ENCODE measurements at regions not wholly inside any gene's neighbourhood (a gene's known extent, or its start where the extent isn't known, plus 50 kb on each side); places are given as distances from the start of the nearest gene placed in this dataset.

DNA sequence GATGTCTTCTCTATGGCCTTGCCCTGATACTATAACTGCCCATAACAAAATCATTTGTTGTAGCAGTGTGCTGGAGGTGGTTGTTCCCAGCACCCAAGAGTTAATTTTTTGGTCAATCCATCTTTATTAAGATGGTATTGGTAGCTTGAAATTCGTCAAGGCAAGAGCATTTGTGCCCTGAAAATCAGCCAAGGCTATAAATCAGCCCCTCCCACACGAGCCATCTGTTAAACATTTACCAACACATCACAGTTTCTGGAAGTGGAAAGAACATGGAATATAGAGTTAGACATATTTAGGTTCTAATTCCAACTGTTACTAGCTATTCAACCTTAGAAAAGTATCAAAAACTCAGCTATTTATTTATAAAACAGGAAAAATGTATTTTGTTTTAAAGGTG, 888.4 kb upstream of the GJE1 start:
- TF ChIP-seq, protein P1, sequence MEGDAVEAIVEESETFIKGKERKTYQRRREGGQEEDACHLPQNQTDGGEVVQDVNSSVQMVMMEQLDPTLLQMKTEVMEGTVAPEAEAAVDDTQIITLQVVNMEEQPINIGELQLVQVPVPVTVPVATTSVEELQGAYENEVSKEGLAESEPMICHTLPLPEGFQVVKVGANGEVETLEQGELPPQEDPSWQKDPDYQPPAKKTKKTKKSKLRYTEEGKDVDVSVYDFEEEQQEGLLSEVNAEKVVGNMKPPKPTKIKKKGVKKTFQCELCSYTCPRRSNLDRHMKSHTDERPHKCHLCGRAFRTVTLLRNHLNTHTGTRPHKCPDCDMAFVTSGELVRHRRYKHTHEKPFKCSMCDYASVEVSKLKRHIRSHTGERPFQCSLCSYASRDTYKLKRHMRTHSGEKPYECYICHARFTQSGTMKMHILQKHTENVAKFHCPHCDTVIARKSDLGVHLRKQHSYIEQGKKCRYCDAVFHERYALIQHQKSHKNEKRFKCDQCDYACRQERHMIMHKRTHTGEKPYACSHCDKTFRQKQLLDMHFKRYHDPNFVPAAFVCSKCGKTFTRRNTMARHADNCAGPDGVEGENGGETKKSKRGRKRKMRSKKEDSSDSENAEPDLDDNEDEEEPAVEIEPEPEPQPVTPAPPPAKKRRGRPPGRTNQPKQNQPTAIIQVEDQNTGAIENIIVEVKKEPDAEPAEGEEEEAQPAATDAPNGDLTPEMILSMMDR (IDR thresholded peaks at IDR 0.05), result no peak
- no peak for TF ChIP-seq ZFX (IDR thresholded peaks at IDR 0.05; ENCODE audit: borderline replicate concordance)
- H3K27ac ChIP-seq, result no peak overlapping the region

DNA sequence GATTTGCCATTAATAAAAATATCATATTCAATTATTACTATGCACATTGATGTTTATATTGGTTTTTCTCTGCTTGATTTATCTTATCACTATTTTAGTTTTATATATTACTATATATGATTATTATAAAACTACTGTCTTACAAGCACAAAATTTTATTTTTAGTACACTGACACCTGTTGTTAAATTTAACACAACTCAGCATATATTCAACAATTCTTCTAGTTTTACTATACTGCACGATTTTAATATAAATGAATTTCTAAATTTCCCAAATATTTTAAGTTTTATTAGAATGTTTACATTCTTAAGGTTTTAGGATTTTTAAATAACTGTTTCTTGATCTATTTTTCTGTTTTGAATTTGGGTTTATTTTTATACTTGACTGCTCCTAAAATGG, 889.8 kb upstream of the GJE1 start:
- TF ChIP-seq, protein P1 (IDR thresholded peaks at IDR 0.05), result no peak
- no peak for TF ChIP-seq ZFX (IDR thresholded peaks at IDR 0.05; ENCODE audit: borderline replicate concordance)
- H3K27ac ChIP-seq, result no peak overlapping the region

DNA sequence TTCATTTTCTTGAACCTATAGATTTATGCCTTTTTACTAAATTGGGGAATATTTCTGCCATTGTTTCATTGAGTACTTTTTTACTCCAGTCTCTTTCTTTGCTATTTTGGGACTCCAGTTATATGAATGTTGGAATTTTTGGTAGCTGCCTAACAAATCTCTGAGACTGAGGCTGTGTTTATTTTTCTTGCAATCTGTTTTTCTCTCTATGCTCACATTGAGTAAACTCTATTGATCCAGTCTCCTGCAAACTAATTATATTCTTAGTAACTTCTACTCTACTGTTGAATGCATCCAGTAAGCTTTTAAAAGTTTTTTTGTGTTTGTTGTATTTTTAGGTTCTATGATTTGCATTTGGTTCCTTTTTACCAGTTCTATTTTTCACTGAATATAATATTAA, 903.4 kb upstream of the GJE1 start:
- TF ChIP-seq, protein P1 (IDR thresholded peaks at IDR 0.05), result no peak
- no peak for TF ChIP-seq ZFX (IDR thresholded peaks at IDR 0.05; ENCODE audit: borderline replicate concordance)
- H3K27ac ChIP-seq, result no peak overlapping the region

DNA sequence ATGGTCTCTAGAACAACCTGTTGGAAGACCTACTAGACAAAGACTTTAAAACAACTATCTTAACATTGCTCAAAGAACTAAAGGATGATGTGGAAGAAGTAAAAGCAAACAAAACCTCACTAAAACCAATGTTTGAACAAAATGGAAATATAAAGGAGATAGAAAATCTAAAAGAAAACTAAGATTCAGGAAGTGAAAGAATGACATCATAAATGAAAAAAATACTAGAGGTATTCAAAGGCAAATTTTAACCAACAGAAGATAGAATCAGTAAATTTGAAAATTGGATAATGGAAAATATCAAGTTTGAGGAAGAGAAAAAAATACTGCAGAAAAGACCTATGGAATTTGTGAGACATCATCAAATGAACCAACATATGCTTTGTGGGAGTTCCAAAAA, 914.1 kb upstream of the GJE1 start:
- TF ChIP-seq, protein P1 (IDR thresholded peaks at IDR 0.05), result no peak
- TF ChIP-seq ZFX (IDR thresholded peaks at IDR 0.05; ENCODE audit: borderline replicate concordance), result no peak
- no peak overlapping the region for H3K27ac ChIP-seq

DNA sequence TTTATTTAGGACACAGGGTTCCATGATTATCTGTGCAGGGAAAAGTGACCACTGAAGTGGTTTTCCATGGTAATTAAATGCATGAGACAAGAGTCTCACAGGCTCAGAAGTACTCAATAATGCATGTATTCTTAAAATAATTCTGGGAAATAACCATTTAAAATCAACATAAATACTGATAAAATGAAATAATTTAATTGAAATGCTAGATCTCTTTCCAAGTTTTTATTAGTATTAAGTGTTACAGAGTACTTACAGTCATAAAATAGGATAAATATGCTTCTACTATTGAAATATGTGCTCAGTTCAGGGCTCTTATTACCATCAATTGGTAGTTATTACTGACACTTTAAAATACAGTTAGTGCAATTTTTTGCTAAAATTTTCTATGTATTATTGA, 916.0 kb upstream of the GJE1 start:
- TF ChIP-seq, protein P1 (IDR thresholded peaks at IDR 0.05), result no peak
- no peak for TF ChIP-seq ZFX (IDR thresholded peaks at IDR 0.05; ENCODE audit: borderline replicate concordance)
- no peak overlapping the region for H3K27ac ChIP-seq

DNA sequence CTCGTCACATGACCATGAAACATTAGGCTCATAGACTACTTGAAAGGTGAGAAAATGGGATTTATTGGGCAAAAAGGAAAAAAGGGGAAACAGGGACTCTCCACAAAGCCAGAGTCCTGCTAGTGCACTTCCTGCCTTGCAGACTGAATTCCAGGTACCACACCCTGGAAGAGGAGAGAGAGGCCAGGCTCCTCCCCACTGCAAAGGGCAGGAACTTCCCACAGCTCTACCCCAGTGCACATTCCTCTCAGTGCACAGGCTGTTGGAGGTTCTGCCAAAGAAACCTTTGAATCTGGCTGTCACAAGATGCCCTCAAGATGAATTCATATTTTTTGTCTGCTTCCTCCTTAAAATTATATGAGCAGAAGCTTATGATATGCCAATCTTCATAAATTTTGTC, 920.4 kb upstream of the GJE1 start:
- no peak overlapping the region for H3K27ac ChIP-seq
- TF ChIP-seq ZFX (IDR thresholded peaks at IDR 0.05; ENCODE audit: borderline replicate concordance), result no peak
- TF ChIP-seq, protein P1 (IDR thresholded peaks at IDR 0.05), result no peak

DNA sequence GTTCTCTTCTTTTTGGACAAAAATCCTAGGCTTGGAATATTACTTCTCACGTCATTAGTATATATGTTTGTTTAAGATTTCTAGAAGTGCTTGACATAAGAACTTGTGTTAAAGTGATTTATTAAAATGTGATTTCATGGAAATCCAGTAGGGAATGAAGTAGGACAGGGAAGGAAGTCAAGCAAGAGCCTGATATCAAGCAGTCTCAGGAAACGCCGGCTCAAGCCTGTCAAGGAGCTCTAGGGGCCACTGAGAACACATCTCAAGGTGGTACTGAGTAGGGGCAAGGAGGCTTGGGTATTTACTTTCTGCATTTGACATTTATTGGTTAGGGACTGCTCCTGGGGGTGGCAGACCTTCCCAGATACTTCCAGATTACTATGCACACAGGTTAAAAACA, 920.9 kb upstream of the GJE1 start:
- TF ChIP-seq ZFX (IDR thresholded peaks at IDR 0.05; ENCODE audit: borderline replicate concordance), result no peak
- TF ChIP-seq, protein P1 (IDR thresholded peaks at IDR 0.05), result no peak
- H3K27ac ChIP-seq, result no peak overlapping the region
